HL-60 (cell line): ENCODE measurements at regions not wholly inside any gene's neighbourhood (a gene's known extent, or its start where the extent isn't known, plus 50 kb on each side); places are given as distances from the start of the nearest gene placed in this dataset.

Experiments used
- REST ChIP-seq: IDR thresholded peaks from 2 replicates; pipeline ENCODE4 v1.6.1; 2012; ENCODE audit warnings: low read depth; ENCODE audit not compliant: insufficient replicate concordance
- TF ChIP-seq, protein P1 (sequence below): IDR thresholded peaks from one replicate; pipeline ENCODE4 v1.5.1; 2011; ENCODE audit warnings: low read length, control low read depth, inconsistent platforms; ENCODE audit not compliant: insufficient read depth

GRCh38 chr2:61733563-61733962 lies 120.3 kb downstream of the FAM161A start:
- TF ChIP-seq, protein P1, sequence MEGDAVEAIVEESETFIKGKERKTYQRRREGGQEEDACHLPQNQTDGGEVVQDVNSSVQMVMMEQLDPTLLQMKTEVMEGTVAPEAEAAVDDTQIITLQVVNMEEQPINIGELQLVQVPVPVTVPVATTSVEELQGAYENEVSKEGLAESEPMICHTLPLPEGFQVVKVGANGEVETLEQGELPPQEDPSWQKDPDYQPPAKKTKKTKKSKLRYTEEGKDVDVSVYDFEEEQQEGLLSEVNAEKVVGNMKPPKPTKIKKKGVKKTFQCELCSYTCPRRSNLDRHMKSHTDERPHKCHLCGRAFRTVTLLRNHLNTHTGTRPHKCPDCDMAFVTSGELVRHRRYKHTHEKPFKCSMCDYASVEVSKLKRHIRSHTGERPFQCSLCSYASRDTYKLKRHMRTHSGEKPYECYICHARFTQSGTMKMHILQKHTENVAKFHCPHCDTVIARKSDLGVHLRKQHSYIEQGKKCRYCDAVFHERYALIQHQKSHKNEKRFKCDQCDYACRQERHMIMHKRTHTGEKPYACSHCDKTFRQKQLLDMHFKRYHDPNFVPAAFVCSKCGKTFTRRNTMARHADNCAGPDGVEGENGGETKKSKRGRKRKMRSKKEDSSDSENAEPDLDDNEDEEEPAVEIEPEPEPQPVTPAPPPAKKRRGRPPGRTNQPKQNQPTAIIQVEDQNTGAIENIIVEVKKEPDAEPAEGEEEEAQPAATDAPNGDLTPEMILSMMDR: no peak
- TF ChIP-seq REST: no peak
